ENCODE measurements at regions not wholly inside any gene's neighbourhood (a gene's known extent, or its start where the extent isn't known, plus 50 kb on each side); places are given as distances from the start of the nearest gene placed in this dataset.
"Not testable (repeated sequence)": the region's sequence is repeated elsewhere in the genome, so short reads cannot be mapped to it uniquely, and the experiment has no call there.

GRCh38 chr10:27347827-27348207 is 107.2 kb upstream of the ACBD5 start:
- not testable (repeated sequence) for DNase-seq (ENCODE audit: low spot score); FAIRE-seq

- DNase-seq (ENCODE audit: low spot score) = no peak
- FAIRE-seq = no peak
These were observed 104.9 kb upstream of the ACBD5 start for GRCh38 chr10:27345455-27345920.

GRCh38 chr10:27344568-27345454 is 104.2 kb upstream of the ACBD5 start:
- DNase-seq (ENCODE audit: low spot score) (no peak), FAIRE-seq (no peak)

- DNase-seq (ENCODE audit: low spot score) (no peak), FAIRE-seq (no peak)
These were observed 100.4 kb upstream of the ACBD5 start for GRCh38 chr10:27341001-27341400.

GRCh38 chr10:27335246-27335645 is 94.6 kb upstream of the ACBD5 start:
- not testable (repeated sequence) for FAIRE-seq; DNase-seq (ENCODE audit: low spot score)

- FAIRE-seq (no peak), DNase-seq (ENCODE audit: low spot score) (no peak)
These were observed 89.5 kb upstream of the ACBD5 start for GRCh38 chr10:27330074-27330473.

GRCh38 chr10:27328946-27329345 is 88.3 kb upstream of the ACBD5 start:
- no peak for DNase-seq (ENCODE audit: low spot score)
- no peak for FAIRE-seq

- FAIRE-seq; DNase-seq (ENCODE audit: low spot score): not testable (repeated sequence)
These were observed 86.2 kb upstream of the ACBD5 start for GRCh38 chr10:27326748-27327147.

- FAIRE-seq (no peak), DNase-seq (ENCODE audit: low spot score) (no peak)
These were observed 79.3 kb upstream of the ACBD5 start for GRCh38 chr10:27319752-27320431.

GRCh38 chr10:27319139-27319538 is 78.5 kb upstream of the ACBD5 start:
- not testable (repeated sequence) for DNase-seq (ENCODE audit: low spot score); FAIRE-seq

- not testable (repeated sequence) for FAIRE-seq; DNase-seq (ENCODE audit: low spot score)
These were observed 74.5 kb upstream of the ACBD5 start for GRCh38 chr10:27315082-27315481.

GRCh38 chr10:27313586-27313985 is 73.0 kb upstream of the ACBD5 start:
- not testable (repeated sequence) for FAIRE-seq; DNase-seq (ENCODE audit: low spot score)

- no peak for DNase-seq (ENCODE audit: low spot score)
- no peak for FAIRE-seq
These were observed 72.3 kb upstream of the ACBD5 start for GRCh38 chr10:27312854-27313253.

- FAIRE-seq = not testable (repeated sequence)
These were observed 71.2 kb upstream of the ACBD5 start for GRCh38 chr10:27311809-27312208.

GRCh38 chr10:27298522-27298850 is 57.9 kb upstream of the ACBD5 start:
- FAIRE-seq; DNase-seq (ENCODE audit: low spot score): not testable (repeated sequence)

More at GRCh38 chr10:27311809-27312208, 71.2 kb upstream of the ACBD5 start:
- not testable (repeated sequence) for DNase-seq (ENCODE audit: low spot score)

GRCh38 chr10:27297844-27298521 is 57.4 kb upstream of the ACBD5 start:
- FAIRE-seq (no peak), DNase-seq (ENCODE audit: low spot score) (no peak)

GRCh38 chr10:27296285-27296684 is 55.7 kb upstream of the ACBD5 start:
- DNase-seq (ENCODE audit: low spot score); FAIRE-seq: not testable (repeated sequence)

- DNase-seq (ENCODE audit: low spot score); FAIRE-seq: not testable (repeated sequence)
These were observed 50.8 kb upstream of the ACBD5 start for GRCh38 chr10:27291253-27291895.

All from RCC 7860 (cell line).